GM21619 (cell line): ENCODE measurements at regions not wholly inside any gene's neighbourhood (a gene's known extent, or its start where the extent isn't known, plus 50 kb on each side); places are given as distances from the start of the nearest gene placed in this dataset.
A peak's percentile ranks its signal among the peaks of the same experiment; 100 is the strongest.
"Not testable (repeated sequence)": the region's sequence is repeated elsewhere in the genome, so short reads cannot be mapped to it uniquely, and the experiment has no call there.

Experiments used
- ATAC-seq: cut with Tn5 transposase; IDR thresholded peaks from one replicate; pipeline ENCODE4 v1.9.1; 2021; ENCODE audit not compliant: unreplicated experiment

DNA sequence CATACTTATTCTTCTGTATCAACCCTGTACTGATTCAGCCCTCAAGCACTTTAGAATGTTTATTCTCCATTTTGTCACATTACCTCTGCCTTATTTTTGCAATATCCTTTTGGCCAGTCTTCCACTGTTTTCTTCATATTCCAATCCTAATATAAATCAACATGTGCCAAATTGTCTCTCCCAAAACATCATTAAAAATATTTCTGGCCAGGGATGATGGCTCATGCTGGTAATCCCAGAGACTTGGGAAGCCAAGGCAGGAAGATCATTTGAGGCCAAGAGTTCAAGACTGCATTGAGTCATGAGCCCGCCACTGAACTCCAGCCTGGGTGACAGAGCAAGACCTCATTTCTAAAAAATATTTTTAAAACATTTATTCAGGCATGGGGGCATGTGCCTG is 641.4 kb upstream of the CBLB start:
- ATAC-seq, result no peak

DNA sequence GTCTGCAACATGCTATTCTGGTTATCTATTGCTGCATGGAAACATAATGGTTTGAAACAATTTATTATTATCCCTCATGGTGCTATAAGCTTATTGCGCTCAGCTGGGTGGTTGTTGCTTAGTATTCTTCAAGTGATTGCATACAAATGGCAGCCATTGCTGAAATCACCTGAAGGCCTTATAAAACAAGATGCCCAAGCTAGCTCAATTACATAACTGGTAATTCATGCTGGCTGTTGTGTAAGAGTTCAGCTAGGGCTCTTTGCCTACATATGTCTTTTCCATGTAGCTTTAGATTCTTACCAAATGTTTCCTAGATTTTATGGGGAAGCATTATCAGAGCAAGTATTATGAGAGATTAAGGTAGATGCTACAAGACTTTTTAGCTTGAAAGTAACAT is 644.0 kb upstream of the CBLB start:
- no peak for ATAC-seq

GRCh38 chr3:106514431-106514830 is 645.6 kb upstream of the CBLB start:
- ATAC-seq, result peak; percentile 74

DNA sequence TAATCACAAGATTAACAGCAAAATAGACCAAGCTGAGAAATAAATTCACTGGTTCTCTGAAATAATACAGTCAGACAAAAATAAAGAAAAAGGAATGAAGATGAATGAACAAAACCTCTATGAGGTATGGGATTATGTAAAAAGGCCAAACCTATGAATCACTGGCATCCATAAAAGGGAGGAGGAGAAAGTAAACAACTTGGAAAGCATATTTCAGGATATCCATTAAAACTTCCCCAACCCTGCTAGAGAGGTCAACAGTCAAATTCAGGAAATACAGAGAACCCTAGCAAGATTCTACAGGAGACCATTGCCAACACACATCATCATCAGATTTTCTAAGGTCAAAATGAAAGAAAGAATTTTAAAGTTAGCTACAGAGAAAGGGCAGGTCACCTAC is 649.7 kb upstream of the CBLB start:
- no peak for ATAC-seq

DNA sequence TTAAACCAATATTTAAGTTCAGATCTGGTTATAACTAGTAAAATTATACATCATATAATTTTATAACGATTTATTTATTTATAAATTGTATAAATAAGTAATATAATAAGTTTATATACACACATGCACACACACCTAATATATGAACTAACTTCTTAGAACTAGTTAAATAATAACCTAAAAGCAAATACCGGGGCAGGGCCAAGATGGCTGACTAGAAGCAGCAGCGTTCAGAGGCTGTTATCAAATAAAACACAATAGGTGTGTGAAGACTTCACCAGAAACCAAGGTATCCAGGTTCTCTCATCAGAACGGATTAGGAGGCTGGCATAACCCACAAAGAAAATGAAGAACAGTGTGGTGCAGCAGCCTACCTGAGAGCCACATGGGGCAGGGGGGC is 653.6 kb upstream of the CBLB start:
- no peak for ATAC-seq

- ATAC-seq, result no peak
Measured at GRCh38 chr3:106528932-106529331, 660.1 kb upstream of the CBLB start.

GRCh38 chr3:106529738-106530137 is 660.9 kb upstream of the CBLB start:
- no peak for ATAC-seq

GRCh38 chr3:106530367-106530766 is 661.6 kb upstream of the CBLB start:
- no peak for ATAC-seq

- ATAC-seq, result not testable (repeated sequence)
Measured at GRCh38 chr3:106531771-106532329, 663.0 kb upstream of the CBLB start.

DNA sequence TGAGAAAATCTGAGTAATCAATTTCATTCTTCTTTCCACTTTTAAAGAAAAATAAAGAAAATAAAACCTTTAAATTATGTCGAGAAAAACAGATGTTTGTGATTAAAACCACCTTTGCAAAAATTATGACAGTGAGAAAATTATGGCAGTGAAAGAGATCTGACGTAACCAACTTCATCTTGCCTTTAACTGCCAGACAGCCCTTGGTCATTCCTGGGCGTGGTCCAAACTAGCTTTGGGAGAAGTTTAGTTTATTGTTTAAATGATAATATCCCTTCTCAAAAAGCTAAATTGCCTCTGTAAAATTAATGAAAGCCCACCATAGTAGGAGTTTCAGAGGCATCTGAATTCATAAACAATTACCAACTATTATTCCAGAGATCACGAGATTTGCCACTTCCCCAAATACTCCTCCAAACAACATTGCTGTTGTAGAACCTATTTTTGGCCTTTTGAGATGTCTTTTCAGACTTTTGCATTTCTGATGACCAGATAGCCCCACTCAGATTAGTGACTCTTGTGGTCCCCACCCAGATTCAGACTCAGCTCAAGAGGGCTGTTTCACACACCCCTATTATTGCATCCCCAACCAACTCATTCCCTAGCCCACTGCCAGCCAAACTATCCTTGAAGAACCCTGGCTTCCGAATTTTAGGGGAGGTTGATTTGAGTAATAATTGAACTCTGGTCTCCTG is 664.4 kb upstream of the CBLB start:
- no peak for ATAC-seq

- no peak for ATAC-seq
Measured at GRCh38 chr3:106533788-106534160, 665.0 kb upstream of the CBLB start.

DNA sequence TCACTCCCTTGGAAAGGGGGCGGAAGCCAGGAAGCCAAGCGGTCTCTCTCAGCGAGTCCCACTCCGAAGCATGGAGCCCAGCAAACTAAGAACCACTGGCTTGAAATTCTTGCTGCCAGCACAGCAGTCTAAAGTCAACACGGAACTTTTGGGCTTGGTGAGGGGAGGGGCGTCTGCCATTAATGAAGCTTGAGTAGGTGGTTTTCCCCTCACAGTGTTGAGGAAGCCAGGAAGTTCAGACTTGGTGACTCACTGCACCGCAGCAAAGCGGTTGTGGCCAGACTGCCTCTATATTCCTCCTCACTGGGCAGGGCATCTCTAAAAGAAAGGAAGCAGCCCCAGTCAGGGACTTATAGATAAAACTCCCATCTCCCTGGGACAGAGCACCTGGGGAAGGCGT is 665.4 kb upstream of the CBLB start:
- no peak for ATAC-seq

- ATAC-seq, result no peak
Measured at GRCh38 chr3:106540743-106541142, 671.9 kb upstream of the CBLB start.

GRCh38 chr3:106542101-106542769 is 673.4 kb upstream of the CBLB start:
- ATAC-seq, result no peak

- no peak for ATAC-seq
Measured at GRCh38 chr3:106552351-106553043, 683.7 kb upstream of the CBLB start.

GRCh38 chr3:106560451-106560966 is 691.7 kb upstream of the CBLB start:
- ATAC-seq, result no peak

- peak; percentile 98 for ATAC-seq
Measured at GRCh38 chr3:106566277-106566676, 697.5 kb upstream of the CBLB start.

DNA sequence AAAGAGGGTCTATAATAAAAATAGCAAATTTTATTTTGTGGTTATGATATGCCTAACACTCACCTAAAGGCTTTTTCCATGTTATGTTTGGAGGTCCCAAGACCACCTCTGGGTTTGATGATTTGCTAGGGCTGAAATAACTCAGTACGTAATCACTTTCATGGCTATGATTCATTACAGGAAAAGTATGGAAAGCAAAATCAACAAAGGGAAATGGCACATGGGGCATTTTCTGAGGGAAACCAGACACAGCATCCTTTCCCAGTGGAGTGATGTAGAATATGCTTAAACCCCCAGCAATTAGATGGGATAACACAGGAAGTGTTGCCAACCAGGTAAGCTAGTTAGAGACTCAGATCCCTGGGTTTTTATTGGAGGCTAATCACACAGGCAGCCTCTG is 701.6 kb upstream of the CBLB start:
- no peak for ATAC-seq

- ATAC-seq, result no peak
Measured at GRCh38 chr3:106573605-106574004, 704.8 kb upstream of the CBLB start.

- no peak for ATAC-seq
Measured at GRCh38 chr3:106575029-106575428, 706.2 kb upstream of the CBLB start.

- no peak for ATAC-seq
Measured at GRCh38 chr3:106577241-106577640, 708.4 kb upstream of the CBLB start.

- no peak for ATAC-seq
Measured at GRCh38 chr3:106578911-106579310, 710.1 kb upstream of the CBLB start.
